Caco-2 (cell line): ENCODE measurements at regions not wholly inside any gene's neighbourhood (a gene's known extent, or its start where the extent isn't known, plus 50 kb on each side); places are given as distances from the start of the nearest gene placed in this dataset.

Experiments
- BruUV-seq: library from RNA; stranded (reverse); fragments of 400-500 nt; replicated peaks from 2 replicates; lab custom pipeline; 2021; lab: Mats Ljungman, UMichigan
- CTCF ChIA-PET: fragments of 300-600 bp; sonication (Branson Sonifier 250); formaldehyde crosslinking; loops from one replicate; lab custom pipeline; 2022; ENCODE audit warnings: antibody characterized with exemption; lab: Charles Lee
- POLR2A ChIA-PET: fragments of 300-600 bp; sonication (Branson Sonifier 250); formaldehyde crosslinking; loops from one replicate; lab custom pipeline; 2022; ENCODE audit warnings: antibody characterized with exemption; lab: Charles Lee
- DNase-seq, 2 experiments: peaks; one replicate each; pipeline versions ENCODE4 v3.0.0 to v3.0.0-alpha.2; 2020 to 2022
- H3K27me3 ChIP-seq: replicated peaks from 2 replicates; pipeline ENCODE4 v1.6.0; 2011; ENCODE audit warnings: low read length; ENCODE audit not compliant: control insufficient read depth, insufficient read depth
- H3K36me3 ChIP-seq: 2 replicates; pipeline ENCODE4 v1.5.1; 2011; ENCODE audit warnings: low read length; ENCODE audit not compliant: control insufficient read depth, insufficient read depth
- H3K4me1 ChIP-seq: fragments of 250-450 bp; sonication (Bioruptor Pico); 2 replicates; pipeline ENCODE4 v1.5.1; 2020; ENCODE audit warnings: mild to moderate bottlenecking
- H3K4me3 ChIP-seq: 2 replicates; pipeline ENCODE4 v1.5.1; 2011; ENCODE audit warnings: low read depth, mild to moderate bottlenecking, control low read depth, low read length
- H3K9me3 ChIP-seq: fragments of 250-450 bp; sonication (Bioruptor Pico); 2 replicates; pipeline ENCODE4 v1.5.1; 2020; ENCODE audit warnings: mild to moderate bottlenecking, moderate library complexity
- H3K27ac Mint-ChIP-seq: one replicate; pipeline ENCODE4 v1.8.0; 2022; ENCODE audit warnings: mixed read lengths; ENCODE audit not compliant: unreplicated experiment
- H3K27me3 Mint-ChIP-seq: one replicate; pipeline ENCODE4 v1.8.0; 2022; ENCODE audit warnings: mixed read lengths; ENCODE audit not compliant: insufficient read depth, unreplicated experiment
- H3K36me3 Mint-ChIP-seq: one replicate; pipeline ENCODE4 v1.8.0; 2022; ENCODE audit warnings: mild to moderate bottlenecking, mixed read lengths; ENCODE audit not compliant: insufficient read depth, unreplicated experiment
- H3K4me1 Mint-ChIP-seq: one replicate; pipeline ENCODE4 v1.8.0; 2022; ENCODE audit warnings: low read depth, mixed read lengths; ENCODE audit not compliant: unreplicated experiment
- H3K4me3 Mint-ChIP-seq: one replicate; pipeline ENCODE4 v1.8.0; 2022; ENCODE audit warnings: mild to moderate bottlenecking, moderate library complexity, mixed read lengths; ENCODE audit not compliant: unreplicated experiment
- H3K9me3 Mint-ChIP-seq: one replicate; pipeline ENCODE4 v1.8.0; 2022; ENCODE audit warnings: mixed read lengths; ENCODE audit not compliant: unreplicated experiment
- intact Hi-C: fragments of 100-400 bp; cut with micrococcal nuclease; formaldehyde crosslinking; loops from one replicate; pipeline ENCODE4 v1.10.0; 2022; ENCODE audit not compliant: unreplicated experiment
- TF ChIP-seq, protein P1 (sequence below), 2 experiments: fragments of 200-600 bp in 1 of 2; IDR thresholded peaks; 1 replicate in 1 of 2; 2 replicates in 1 of 2; pipeline versions ENCODE4 v1.5.1 to v1.8.0; 2011 to 2022; ENCODE audit warnings: antibody characterized with exemption in 1 of 2, control low read depth in 1 of 2, inconsistent platforms in 1 of 2, low read depth in 1 of 2, low read length in 1 of 2, mild to moderate bottlenecking in 1 of 2, moderate library complexity in 1 of 2; ENCODE audit not compliant: insufficient read depth in 1 of 2, severe bottlenecking in 1 of 2, unreplicated experiment in 1 of 2

DNA sequence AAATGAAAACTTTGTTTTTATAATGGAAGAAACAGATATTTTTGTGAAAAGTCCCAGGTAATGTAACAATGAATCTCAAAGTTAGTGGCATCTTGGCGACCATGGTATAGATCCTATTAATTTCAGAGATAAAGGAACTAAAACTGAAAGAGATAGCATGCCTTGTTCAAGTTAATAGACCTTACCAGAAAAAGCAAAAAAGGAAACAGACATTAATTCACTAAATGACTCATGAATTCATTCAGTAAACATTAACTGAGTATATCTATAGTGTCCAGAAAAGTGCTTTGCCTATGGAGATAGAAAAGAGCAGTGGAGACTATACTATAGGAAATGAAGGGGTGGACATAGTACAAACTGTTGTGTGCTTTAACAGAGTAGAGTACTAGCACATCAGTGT is 763.3 kb downstream of the TRIB2 start:
- TF ChIP-seq, protein P1, sequence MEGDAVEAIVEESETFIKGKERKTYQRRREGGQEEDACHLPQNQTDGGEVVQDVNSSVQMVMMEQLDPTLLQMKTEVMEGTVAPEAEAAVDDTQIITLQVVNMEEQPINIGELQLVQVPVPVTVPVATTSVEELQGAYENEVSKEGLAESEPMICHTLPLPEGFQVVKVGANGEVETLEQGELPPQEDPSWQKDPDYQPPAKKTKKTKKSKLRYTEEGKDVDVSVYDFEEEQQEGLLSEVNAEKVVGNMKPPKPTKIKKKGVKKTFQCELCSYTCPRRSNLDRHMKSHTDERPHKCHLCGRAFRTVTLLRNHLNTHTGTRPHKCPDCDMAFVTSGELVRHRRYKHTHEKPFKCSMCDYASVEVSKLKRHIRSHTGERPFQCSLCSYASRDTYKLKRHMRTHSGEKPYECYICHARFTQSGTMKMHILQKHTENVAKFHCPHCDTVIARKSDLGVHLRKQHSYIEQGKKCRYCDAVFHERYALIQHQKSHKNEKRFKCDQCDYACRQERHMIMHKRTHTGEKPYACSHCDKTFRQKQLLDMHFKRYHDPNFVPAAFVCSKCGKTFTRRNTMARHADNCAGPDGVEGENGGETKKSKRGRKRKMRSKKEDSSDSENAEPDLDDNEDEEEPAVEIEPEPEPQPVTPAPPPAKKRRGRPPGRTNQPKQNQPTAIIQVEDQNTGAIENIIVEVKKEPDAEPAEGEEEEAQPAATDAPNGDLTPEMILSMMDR (IDR thresholded peaks at IDR 0.05; ENCODE audit: insufficient read depth in 1 of 2, low read depth in 1 of 2, low read length in 1 of 2, severe bottlenecking in 1 of 2, unreplicated experiment in 1 of 2): no peak
- no TSS peak for BruUV-seq
- no peak overlapping the region for H3K4me3 Mint-ChIP-seq
- H3K36me3 Mint-ChIP-seq: no peaks in the 10 kb centered on the region
- POLR2A ChIA-PET: no interaction called here
- Histone ChIP-seq H3K9me3 (no peaks in the 10 kb centered on the region), H3K4me1 (no peaks in the 10 kb centered on the region), H3K36me3 (no peaks in the 10 kb centered on the region), H3K4me3 (no peak overlapping the region), H3K27me3 (no peaks in the 10 kb centered on the region)
- intact Hi-C loops: loop anchor here (5.0 kb wide), 3 partner anchors 222 to 907 kb away; no protein-coding TSS in a partner anchor
- H3K4me1 Mint-ChIP-seq: no peaks in the 10 kb centered on the region
- H3K27me3 Mint-ChIP-seq: no peaks in the 10 kb centered on the region
- no peak for DNase-seq
- no peaks in the 10 kb centered on the region for H3K9me3 Mint-ChIP-seq
- CTCF ChIA-PET: no interaction called here
- no peak overlapping the region for H3K27ac Mint-ChIP-seq

DNA sequence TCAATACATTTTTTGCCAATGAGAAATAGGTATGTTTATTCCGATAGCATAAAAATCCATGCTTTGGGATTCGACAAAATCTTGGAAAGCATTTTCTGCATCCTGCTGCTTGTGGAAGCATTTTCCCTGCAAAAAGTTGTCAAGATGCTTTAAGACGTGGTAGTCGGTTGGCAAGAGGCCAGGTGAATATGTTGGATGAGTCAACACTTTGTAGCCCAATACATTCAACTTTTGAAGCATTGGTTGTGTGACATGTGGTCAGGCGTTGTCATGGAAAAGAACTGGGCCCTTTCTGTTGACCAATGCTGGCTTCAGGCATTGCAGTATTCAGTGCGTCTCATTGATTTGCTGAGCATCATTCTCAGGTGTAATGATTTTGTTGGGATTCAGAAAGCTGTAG is 764.5 kb downstream of the TRIB2 start:
- no peak for DNase-seq
- Histone ChIP-seq H3K4me1 (no peaks in the 10 kb centered on the region), H3K36me3 (no peaks in the 10 kb centered on the region), H3K4me3 (no peak overlapping the region), H3K9me3 (no peaks in the 10 kb centered on the region), H3K27me3 (no peaks in the 10 kb centered on the region)
- H3K36me3 Mint-ChIP-seq: no peaks in the 10 kb centered on the region
- H3K4me3 Mint-ChIP-seq: no peak overlapping the region
- TF ChIP-seq, protein P1 (IDR thresholded peaks at IDR 0.05; ENCODE audit: insufficient read depth in 1 of 2, low read depth in 1 of 2, low read length in 1 of 2, severe bottlenecking in 1 of 2, unreplicated experiment in 1 of 2): no peak
- intact Hi-C loops: loop anchor here (5.0 kb wide), 3 partner anchors 221 to 906 kb away; no protein-coding TSS in a partner anchor
- CTCF ChIA-PET: no interaction called here
- peaks cover 2% of the 10 kb centered on the region for H3K27me3 Mint-ChIP-seq
- H3K9me3 Mint-ChIP-seq: no peaks in the 10 kb centered on the region
- H3K27ac Mint-ChIP-seq: no peak overlapping the region
- BruUV-seq: no TSS peak
- POLR2A ChIA-PET: no interaction called here
- H3K4me1 Mint-ChIP-seq: no peaks in the 10 kb centered on the region

- DNase-seq: no peak
- Histone ChIP-seq H3K27me3 (no peaks in the 10 kb centered on the region), H3K4me3 (no peak overlapping the region), H3K9me3 (no peaks in the 10 kb centered on the region), H3K4me1 (no peaks in the 10 kb centered on the region), H3K36me3 (no peaks in the 10 kb centered on the region)
- intact Hi-C loops: no loop called here
- TF ChIP-seq, protein P1 (IDR thresholded peaks at IDR 0.05; ENCODE audit: insufficient read depth in 1 of 2, low read depth in 1 of 2, low read length in 1 of 2, severe bottlenecking in 1 of 2, unreplicated experiment in 1 of 2): no peak
- no peaks in the 10 kb centered on the region for H3K9me3 Mint-ChIP-seq
- no peak overlapping the region for H3K27ac Mint-ChIP-seq
- POLR2A ChIA-PET: no interaction called here
- H3K4me1 Mint-ChIP-seq: no peaks in the 10 kb centered on the region
- no TSS peak for BruUV-seq
- no peak overlapping the region for H3K4me3 Mint-ChIP-seq
- peaks cover 5% of the 10 kb centered on the region for H3K27me3 Mint-ChIP-seq
- H3K36me3 Mint-ChIP-seq: no peaks in the 10 kb centered on the region
- CTCF ChIA-PET: no interaction called here
Observed at GRCh38 chr2:13485256-13485655, 768.5 kb downstream of the TRIB2 start.
